ENCODE measurements at regions not wholly inside any gene's neighbourhood (a gene's known extent, or its start where the extent isn't known, plus 50 kb on each side); places are given as distances from the start of the nearest gene placed in this dataset.

GRCh38 chr3:117201901-117202774 lies 492.6 kb downstream of the TUSC7 start:
- H3K4me1 ChIP-seq = no peaks in the 10 kb centered on the region
- H3K4me3 ChIP-seq = no peak overlapping the region
- H3K27ac ChIP-seq = no peak overlapping the region
- TF ChIP-seq POLR2A (IDR thresholded peaks at IDR 0.05) = no peak
- no peak for TF ChIP-seq POLR2AphosphoS5 (IDR thresholded peaks at IDR 0.05)
- no peak for TF ChIP-seq CTCF (IDR thresholded peaks at IDR 0.05)
- no peak for TF ChIP-seq EP300 (IDR thresholded peaks at IDR 0.05)
- H3K9me3 ChIP-seq = no peaks in the 10 kb centered on the region
- no peaks in the 10 kb centered on the region for H3K27me3 ChIP-seq
- no peaks in the 10 kb centered on the region for H3K36me3 ChIP-seq
- intact Hi-C loops (cut with DNase I; ENCODE audit: low total_unique reads) = no loop called here
- DNase-seq = peak in 1 of 2 donors; percentile 26
- WGBS, 5 donors = 76 to 82% (median 77%) methylated on average over 5 of the region's 5 CpGs

GRCh38 chr3:117217355-117217754 lies 507.8 kb downstream of the TUSC7 start:
- H3K36me3 ChIP-seq = no peaks in the 10 kb centered on the region
- 73 to 85% (median 80%) methylated on average over 3 of the region's 3 CpGs for WGBS, 5 donors
- no peaks in the 10 kb centered on the region for H3K27me3 ChIP-seq
- peaks cover 0 to 6% (median 0%) of the 10 kb centered on the region in 4 donors for H3K4me1 ChIP-seq
- no peak overlapping the region for H3K27ac ChIP-seq
- no peak overlapping the region for H3K4me3 ChIP-seq
- peaks cover 0 to 1% (median 0%) of the 10 kb centered on the region in 4 donors for H3K9me3 ChIP-seq
- intact Hi-C loops (cut with DNase I; ENCODE audit: low total_unique reads) = no loop called here
- no peak for DNase-seq
- TF ChIP-seq CTCF (IDR thresholded peaks at IDR 0.05) (no peak), POLR2A (IDR thresholded peaks at IDR 0.05) (no peak), EP300 (IDR thresholded peaks at IDR 0.05) (no peak), POLR2AphosphoS5 (IDR thresholded peaks at IDR 0.05) (no peak)

GRCh38 chr3:117217760-117218316 lies 508.3 kb downstream of the TUSC7 start:
- no peaks in the 10 kb centered on the region for H3K36me3 ChIP-seq
- WGBS, 5 donors = 81 to 91% (median 85%) methylated on average over 5 of the region's 5 CpGs
- H3K9me3 ChIP-seq = no peaks in the 10 kb centered on the region
- no peak for DNase-seq
- H3K27me3 ChIP-seq = no peaks in the 10 kb centered on the region
- no peak overlapping the region for H3K27ac ChIP-seq
- TF ChIP-seq POLR2A (IDR thresholded peaks at IDR 0.05) (no peak), POLR2AphosphoS5 (IDR thresholded peaks at IDR 0.05) (no peak), CTCF (IDR thresholded peaks at IDR 0.05) (no peak), EP300 (IDR thresholded peaks at IDR 0.05) (no peak)
- H3K4me1 ChIP-seq = peaks cover 0 to 6% (median 0%) of the 10 kb centered on the region in 4 donors
- no peak overlapping the region for H3K4me3 ChIP-seq
- intact Hi-C loops (cut with DNase I; ENCODE audit: low total_unique reads) = no loop called here

- DNase-seq = no peak
- Histone ChIP-seq H3K27ac (no peak overlapping the region), H3K27me3 (no peaks in the 10 kb centered on the region), H3K4me3 (no peak overlapping the region), H3K4me1 (peaks cover 0 to 6% (median 0%) of the 10 kb centered on the region in 4 donors), H3K9me3 (no peaks in the 10 kb centered on the region), H3K36me3 (no peaks in the 10 kb centered on the region)
- TF ChIP-seq POLR2AphosphoS5 (IDR thresholded peaks at IDR 0.05) (no peak), CTCF (IDR thresholded peaks at IDR 0.05) (no peak), POLR2A (IDR thresholded peaks at IDR 0.05) (no peak), EP300 (IDR thresholded peaks at IDR 0.05) (no peak)
- intact Hi-C loops (cut with DNase I; ENCODE audit: low total_unique reads) = no loop called here
- WGBS, 5 donors = 14 to 23% (median 19%) methylated on average over 3 of the region's 3 CpGs
These were observed 509.1 kb downstream of the TUSC7 start for GRCh38 chr3:117218641-117219048.
